ENCODE measurements at regions not wholly inside any gene's neighbourhood (a gene's known extent, or its start where the extent isn't known, plus 50 kb on each side); places are given as distances from the start of the nearest gene placed in this dataset.

GRCh38 chr14:62189698-62190097 lies 427.5 kb downstream of the SNAPC1 start:
- H3K4me3 ChIP-seq = no peak overlapping the region
- intact Hi-C loops (cut with DNase I) = no loop called here
- H3K4me1 ChIP-seq = no peaks in the 10 kb centered on the region
- no peak for TF ChIP-seq CTCF (IDR thresholded peaks at IDR 0.05)
- no peaks in the 10 kb centered on the region for H3K9me3 ChIP-seq
- H3K36me3 ChIP-seq = no peaks in the 10 kb centered on the region
- H3K27me3 ChIP-seq = no peaks in the 10 kb centered on the region
- no peak overlapping the region for H3K27ac ChIP-seq
- no peak for DNase-seq (ENCODE audit: low spot score in 2 of 2)

GRCh38 chr14:62206456-62206855 lies 444.2 kb downstream of the SNAPC1 start:
- TF ChIP-seq CTCF (IDR thresholded peaks at IDR 0.05) = no peak
- DNase-seq (ENCODE audit: low spot score in 2 of 2) = no peak
- H3K4me3 ChIP-seq = no peak overlapping the region
- H3K36me3 ChIP-seq = no peaks in the 10 kb centered on the region
- intact Hi-C loops (cut with DNase I) = no loop called here
- no peak overlapping the region for H3K27ac ChIP-seq
- no peaks in the 10 kb centered on the region for H3K9me3 ChIP-seq
- no peaks in the 10 kb centered on the region for H3K27me3 ChIP-seq
- H3K4me1 ChIP-seq = no peaks in the 10 kb centered on the region

GRCh38 chr14:62209287-62209899 lies 447.2 kb downstream of the SNAPC1 start:
- Histone ChIP-seq H3K36me3 (no peaks in the 10 kb centered on the region), H3K27ac (no peak overlapping the region), H3K4me3 (no peak overlapping the region), H3K4me1 (no peaks in the 10 kb centered on the region), H3K9me3 (no peaks in the 10 kb centered on the region), H3K27me3 (no peaks in the 10 kb centered on the region)
- DNase-seq (ENCODE audit: low spot score in 2 of 2) = no peak
- no peak for TF ChIP-seq CTCF (IDR thresholded peaks at IDR 0.05)
- intact Hi-C loops (cut with DNase I) = no loop called here

- intact Hi-C loops (cut with DNase I) = no loop called here
Measured at GRCh38 chr14:62213516-62213915, 451.3 kb downstream of the SNAPC1 start.

GRCh38 chr14:62216121-62216520 lies 453.9 kb downstream of the SNAPC1 start:
- Histone ChIP-seq H3K27me3 (no peaks in the 10 kb centered on the region), H3K4me1 (no peaks in the 10 kb centered on the region), H3K27ac (no peak overlapping the region), H3K36me3 (no peaks in the 10 kb centered on the region), H3K4me3 (no peak overlapping the region), H3K9me3 (no peaks in the 10 kb centered on the region)
- no peak for TF ChIP-seq CTCF (IDR thresholded peaks at IDR 0.05)
- intact Hi-C loops (cut with DNase I) = no loop called here
- DNase-seq (ENCODE audit: low spot score in 2 of 2) = no peak

More at GRCh38 chr14:62213516-62213915, 451.3 kb downstream of the SNAPC1 start:
- Histone ChIP-seq H3K27me3 (no peaks in the 10 kb centered on the region), H3K4me1 (no peaks in the 10 kb centered on the region), H3K4me3 (no peak overlapping the region), H3K9me3 (no peaks in the 10 kb centered on the region), H3K27ac (no peak overlapping the region), H3K36me3 (no peaks in the 10 kb centered on the region)
- no peak for DNase-seq (ENCODE audit: low spot score in 2 of 2)
- TF ChIP-seq CTCF (IDR thresholded peaks at IDR 0.05) = no peak

GRCh38 chr14:62234849-62235248 lies 472.6 kb downstream of the SNAPC1 start:
- Histone ChIP-seq H3K27ac (no peak overlapping the region), H3K4me1 (no peaks in the 10 kb centered on the region), H3K27me3 (no peaks in the 10 kb centered on the region), H3K4me3 (no peak overlapping the region), H3K9me3 (peaks cover 0 to 3% of the 10 kb centered on the region in 2 donors), H3K36me3 (no peaks in the 10 kb centered on the region)
- DNase-seq (ENCODE audit: low spot score in 2 of 2) = no peak
- TF ChIP-seq CTCF (IDR thresholded peaks at IDR 0.05) = no peak
- intact Hi-C loops (cut with DNase I) = no loop called here
